Esophagus squamous epithelium (tissue), 4 donors: ENCODE measurements at regions not wholly inside any gene's neighbourhood (a gene's known extent, or its start where the extent isn't known, plus 50 kb on each side); places are given as distances from the start of the nearest gene placed in this dataset.

Experiments
- POLR2A ChIP-seq, 4 donors: fragments of 450-650 bp; IDR thresholded peaks; one replicate each; pipeline ENCODE4 v1.6.1; 2017; ENCODE audit warnings: antibody characterized with exemption in 4 of 4, mild to moderate bottlenecking in 4 of 4, moderate library complexity in 3 of 4
- TF ChIP-seq, protein P1 (sequence below), 6 experiments: fragments of 450-650 bp in 4 of 6; fragments of 200-600 bp in 2 of 6; sonication (generic) in 2 of 6; IDR thresholded peaks; one replicate each; pipeline ENCODE4 v1.5.1; 2016 to 2019; ENCODE audit warnings: antibody characterized with exemption in 6 of 6, mild to moderate bottlenecking in 4 of 6, moderate library complexity in 4 of 6

DNA sequence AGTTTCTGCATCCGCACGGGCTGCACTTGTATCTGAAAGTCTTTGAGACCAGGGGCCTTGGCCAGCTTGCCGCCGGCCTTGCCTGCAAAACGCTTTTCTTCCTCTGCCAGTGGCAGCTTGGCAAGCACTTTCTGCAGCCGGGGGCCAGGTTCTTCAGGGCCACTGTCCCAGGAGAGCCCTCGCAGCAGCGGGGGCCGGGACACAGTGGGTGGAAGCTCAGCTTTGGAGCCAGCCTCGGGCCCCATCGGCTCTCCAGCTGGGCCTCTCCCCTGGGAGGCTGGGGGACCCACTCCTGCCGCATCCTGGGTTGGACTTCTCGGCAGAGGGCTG, 57.5 kb upstream of the LYVE1 start:
- no peak for TF ChIP-seq POLR2A (IDR thresholded peaks at IDR 0.05)
- TF ChIP-seq, protein P1, sequence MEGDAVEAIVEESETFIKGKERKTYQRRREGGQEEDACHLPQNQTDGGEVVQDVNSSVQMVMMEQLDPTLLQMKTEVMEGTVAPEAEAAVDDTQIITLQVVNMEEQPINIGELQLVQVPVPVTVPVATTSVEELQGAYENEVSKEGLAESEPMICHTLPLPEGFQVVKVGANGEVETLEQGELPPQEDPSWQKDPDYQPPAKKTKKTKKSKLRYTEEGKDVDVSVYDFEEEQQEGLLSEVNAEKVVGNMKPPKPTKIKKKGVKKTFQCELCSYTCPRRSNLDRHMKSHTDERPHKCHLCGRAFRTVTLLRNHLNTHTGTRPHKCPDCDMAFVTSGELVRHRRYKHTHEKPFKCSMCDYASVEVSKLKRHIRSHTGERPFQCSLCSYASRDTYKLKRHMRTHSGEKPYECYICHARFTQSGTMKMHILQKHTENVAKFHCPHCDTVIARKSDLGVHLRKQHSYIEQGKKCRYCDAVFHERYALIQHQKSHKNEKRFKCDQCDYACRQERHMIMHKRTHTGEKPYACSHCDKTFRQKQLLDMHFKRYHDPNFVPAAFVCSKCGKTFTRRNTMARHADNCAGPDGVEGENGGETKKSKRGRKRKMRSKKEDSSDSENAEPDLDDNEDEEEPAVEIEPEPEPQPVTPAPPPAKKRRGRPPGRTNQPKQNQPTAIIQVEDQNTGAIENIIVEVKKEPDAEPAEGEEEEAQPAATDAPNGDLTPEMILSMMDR (IDR thresholded peaks at IDR 0.05), result no peak
